ENCODE measurements at regions not wholly inside any gene's neighbourhood (a gene's known extent, or its start where the extent isn't known, plus 50 kb on each side); places are given as distances from the start of the nearest gene placed in this dataset.

GRCh38 chrX:131789664-131790063 is 233.4 kb upstream of the STK26 start:
- FAIRE-seq (no peak), DNase-seq (ENCODE audit: low read depth, low spot score) (no peak)
- H3K79me2 ChIP-seq (ENCODE audit: control insufficient read depth, insufficient read depth, low read length): no peaks in the 10 kb centered on the region
- intact Hi-C loops (cut with micrococcal nuclease): no loop called here
- no TSS peak for BruUV-seq (replicated peaks)
- POLR2A ChIA-PET: no interaction called here
- no peak overlapping the region for H3K9ac ChIP-seq (replicated peaks; ENCODE audit: extremely low read depth, insufficient read depth, low read length)
- no peaks in the 10 kb centered on the region for H3K36me3 ChIP-seq (ENCODE audit: control insufficient read depth in 2 of 2, extremely low read depth in 1 of 2, insufficient read depth in 2 of 2, low read length in 2 of 2)
- no peak overlapping the region for H2AFZ ChIP-seq (ENCODE audit: low read depth, low read length)
- dilution Hi-C loops (cut with MboI; ENCODE audit: extremely low pct_ligation_motif_present, low sequenced_read_pairs): no loop called here
- H3K9me1 ChIP-seq (replicated peaks; ENCODE audit: control insufficient read depth, extremely low read depth, insufficient read depth, low read length): no peaks in the 10 kb centered on the region
- H3K4me2 ChIP-seq (ENCODE audit: insufficient read depth, low read length): no peak overlapping the region
- H3K9me3 ChIP-seq (replicated peaks; ENCODE audit: control insufficient read depth, insufficient read depth, low read length): no peaks in the 10 kb centered on the region
- CTCF ChIA-PET: interaction anchor here (0.6 kb wide), 1 partner anchor 355 kb away, joined by 3 read pairs; no protein-coding TSS in a partner anchor
- no peaks in the 10 kb centered on the region for H3K27me3 ChIP-seq (ENCODE audit: control insufficient read depth in 2 of 2, insufficient read depth in 2 of 2, low read length in 2 of 2)
- TF ChIP-seq POLR2AphosphoS5 (IDR thresholded peaks at IDR 0.05; ENCODE audit: insufficient read depth, low read depth, low read length): no peak
- TF ChIP-seq GATA2 (IDR thresholded peaks at IDR 0.05; ENCODE audit: insufficient read depth, insufficient read length, low read depth, low read length): no peak
- H3K27ac ChIP-seq (ENCODE audit: insufficient read depth, low read depth, low read length): no peak overlapping the region
- H4K20me1 ChIP-seq (replicated peaks; ENCODE audit: control insufficient read depth, extremely low read depth, insufficient read depth, low read length): no peaks in the 10 kb centered on the region
- no peak overlapping the region for H3K4me3 ChIP-seq (replicated peaks in 1 of 3; ENCODE audit: insufficient read depth in 1 of 3, low read depth in 1 of 3, low read length in 3 of 3)
- no peaks in the 10 kb centered on the region for H3K4me1 ChIP-seq (ENCODE audit: control insufficient read depth, extremely low read depth, insufficient read depth, low read length)

DNA sequence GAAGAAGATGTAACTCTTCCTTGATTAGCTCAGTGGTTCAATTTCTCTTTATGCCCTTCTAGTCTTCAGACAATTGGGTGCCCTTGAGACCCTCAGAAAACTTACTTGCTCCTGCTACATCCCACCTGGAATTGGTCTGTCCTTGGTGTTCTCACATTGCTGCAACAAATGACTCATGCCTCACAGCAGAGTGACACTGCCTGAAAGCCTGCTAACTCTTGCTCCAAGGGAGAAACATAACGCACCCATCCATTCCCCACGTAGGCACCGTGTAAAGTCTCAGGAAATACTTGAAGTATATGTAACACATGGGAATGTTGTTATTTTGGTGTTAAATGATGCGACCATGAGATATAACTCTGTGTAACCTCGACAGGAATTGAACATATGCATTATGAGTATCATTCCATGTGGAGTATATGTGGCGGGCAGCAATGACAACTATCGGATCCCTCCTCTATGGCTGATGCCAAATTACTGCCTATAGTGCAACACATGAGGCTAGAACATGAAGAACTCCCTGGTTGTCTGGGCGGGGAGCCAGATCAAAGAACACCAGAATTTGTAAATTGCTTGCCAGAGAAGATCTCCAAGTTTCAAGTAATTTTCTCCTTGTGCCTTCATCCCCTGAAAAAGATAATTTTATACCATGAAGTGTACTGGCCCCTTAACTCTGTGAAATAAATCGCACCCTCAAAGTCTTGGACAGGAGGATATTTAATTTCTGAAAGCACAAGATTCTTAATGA is 231.3 kb upstream of the STK26 start:
- TF ChIP-seq MYC (IDR thresholded peaks at IDR 0.05; ENCODE audit: low read depth, low read length): no peak
- TF ChIP-seq EZH2 (IDR thresholded peaks at IDR 0.05; ENCODE audit: borderline replicate concordance, low read depth, low read length, severe bottlenecking): no peak
- TF ChIP-seq MAX (IDR thresholded peaks at IDR 0.05; ENCODE audit: insufficient read depth, insufficient read length): no peak
- no peak for TF ChIP-seq POLR2AphosphoS5 (IDR thresholded peaks at IDR 0.05; ENCODE audit: insufficient read depth, low read depth, low read length)
- no peak for TF ChIP-seq POLR2A (IDR thresholded peaks at IDR 0.05; ENCODE audit: low read depth, low read length)
- no peak for TF ChIP-seq GATA2 (IDR thresholded peaks at IDR 0.05; ENCODE audit: insufficient read depth, insufficient read length, low read depth, low read length)
- no peak for TF ChIP-seq JUN (IDR thresholded peaks at IDR 0.05; ENCODE audit: borderline replicate concordance, insufficient read depth, insufficient read length, low read depth)
- no peak for TF ChIP-seq CTCF (IDR thresholded peaks at IDR 0.05; ENCODE audit: extremely low read depth in 1 of 2, insufficient read depth in 1 of 2, low read depth in 1 of 2, low read length in 2 of 2)
- TF ChIP-seq FOS (IDR thresholded peaks at IDR 0.05; ENCODE audit: borderline replicate concordance, insufficient read depth, low read length): no peak
- FAIRE-seq: no peak
- H3K36me3 ChIP-seq (ENCODE audit: control insufficient read depth in 2 of 2, extremely low read depth in 1 of 2, insufficient read depth in 2 of 2, low read length in 2 of 2): no peaks in the 10 kb centered on the region
- H4K20me1 ChIP-seq (replicated peaks; ENCODE audit: control insufficient read depth, extremely low read depth, insufficient read depth, low read length): no peaks in the 10 kb centered on the region
- H3K9me3 ChIP-seq (replicated peaks; ENCODE audit: control insufficient read depth, insufficient read depth, low read length): no peaks in the 10 kb centered on the region
- no peaks in the 10 kb centered on the region for H3K4me1 ChIP-seq (ENCODE audit: control insufficient read depth, extremely low read depth, insufficient read depth, low read length)
- dilution Hi-C loops (cut with MboI; ENCODE audit: extremely low pct_ligation_motif_present, low sequenced_read_pairs) (no loop called here), intact Hi-C loops (cut with micrococcal nuclease) (no loop called here)
- ChIA-PET POLR2A (no interaction called here), CTCF (no interaction called here)
- BruUV-seq (replicated peaks): no TSS peak
- H2AFZ ChIP-seq (ENCODE audit: low read depth, low read length): no peak overlapping the region
- H3K4me2 ChIP-seq (ENCODE audit: insufficient read depth, low read length): no peak overlapping the region
- H3K27ac ChIP-seq (ENCODE audit: insufficient read depth, low read depth, low read length): no peak overlapping the region
- no peak overlapping the region for H3K9ac ChIP-seq (replicated peaks; ENCODE audit: extremely low read depth, insufficient read depth, low read length)
- no peaks in the 10 kb centered on the region for H3K27me3 ChIP-seq (ENCODE audit: control insufficient read depth in 2 of 2, insufficient read depth in 2 of 2, low read length in 2 of 2)
- H3K4me3 ChIP-seq (replicated peaks in 1 of 3; ENCODE audit: insufficient read depth in 1 of 3, low read depth in 1 of 3, low read length in 3 of 3): no peak overlapping the region
- H3K9me1 ChIP-seq (replicated peaks; ENCODE audit: control insufficient read depth, extremely low read depth, insufficient read depth, low read length): no peaks in the 10 kb centered on the region
- no peaks in the 10 kb centered on the region for H3K79me2 ChIP-seq (ENCODE audit: control insufficient read depth, insufficient read depth, low read length)
- no peak for DNase-seq (ENCODE audit: low read depth, low spot score)

Measured in endothelial cell of umbilical vein (primary cell).